HepG2 (cell line): ENCODE measurements at regions not wholly inside any gene's neighbourhood (a gene's known extent, or its start where the extent isn't known, plus 50 kb on each side); places are given as distances from the start of the nearest gene placed in this dataset.
A peak's percentile ranks its signal among the peaks of the same experiment; 100 is the strongest.

ENCODE experiments used
- ATAC-seq: fragments of 200-7000 bp; cut with Tn5 transposase; 3 replicates; pipeline ENCODE4 v1.9.1; 2020; ENCODE audit warnings: mild to moderate bottlenecking, moderate library complexity
- BruUV-seq: library from RNA; stranded (reverse); fragments of 400-500 nt; replicated peaks from 2 replicates; lab custom pipeline; 2021; lab: Mats Ljungman, UMichigan
- CTCF ChIA-PET: fragments of 300-600 bp; formaldehyde crosslinking; extraction: SDS; loops from one replicate; lab custom pipeline; 2021; ENCODE audit warnings: low total read pairs, inconsistent platforms, low intra/inter-chr PET ratio; lab: Yijun Ruan, JAX
- POLR2A ChIA-PET: fragments of 350-600 bp; sonication (Branson Sonifier 250); formaldehyde crosslinking; loops from one replicate; lab custom pipeline; 2020; ENCODE audit warnings: antibody characterized with exemption, inconsistent platforms; lab: Yijun Ruan, JAX
- DNase-seq: peaks from one replicate; pipeline ENCODE4 v3.0.0-alpha.2; 2015; ENCODE audit warnings: low spot score
- FAIRE-seq: peaks from 3 replicates; lab custom pipeline; 2011; peaks lifted over from hg19 to GRCh38; lab: Jason Lieb, UNC
- H2AFZ ChIP-seq: one replicate; pipeline ENCODE4 v1.6.1; 2011; ENCODE audit warnings: low read length, inconsistent platforms
- H3K27ac ChIP-seq: fragments of 300-600 bp; 3 replicates; pipeline ENCODE4 v1.8.0; 2011; ENCODE audit warnings: mixed run types, mild to moderate bottlenecking, mixed read lengths, low read length, inconsistent platforms; ENCODE audit not compliant: insufficient read depth; ENCODE audit errors: extremely low read length
- H3K27me3 ChIP-seq, 2 experiments: fragments of 200-600 bp in 1 of 2; 2 replicates in 1 of 2; 3 replicates in 1 of 2; pipeline versions ENCODE4 v1.6.0 to v1.8.0; 2011; ENCODE audit warnings: low read length in 2 of 2, mild to moderate bottlenecking in 2 of 2, moderate library complexity in 2 of 2, inconsistent platforms in 1 of 2; ENCODE audit not compliant: insufficient read depth in 2 of 2, control insufficient read depth in 1 of 2
- H3K36me3 ChIP-seq, 2 experiments: fragments of 200-600 bp in 1 of 2; replicated peaks in 1 of 2; 2 replicates in 1 of 2; 3 replicates in 1 of 2; pipeline versions ENCODE4 v1.5.1 to v1.8.0; 2011; ENCODE audit warnings: low read length in 2 of 2, inconsistent platforms in 1 of 2; ENCODE audit not compliant: insufficient read depth in 2 of 2, control insufficient read depth in 1 of 2
- H3K4me1 ChIP-seq: 2 replicates; pipeline ENCODE4 v1.5.1; 2012; ENCODE audit warnings: low read length, inconsistent platforms; ENCODE audit not compliant: insufficient read depth
- H3K4me2 ChIP-seq: 2 replicates; pipeline ENCODE4 v1.6.0; 2011; ENCODE audit warnings: low read depth, low read length, inconsistent platforms
- H3K4me3 ChIP-seq, 3 experiments: fragments of 200-600 bp in 1 of 3; sonication (generic), shearing (Covaris generic) in 1 of 3; replicated peaks in 1 of 3; 2 replicates each; pipeline ENCODE4 v1.5.1; 2011 to 2016; ENCODE audit warnings: low read length in 3 of 3, inconsistent platforms in 2 of 3, low read depth in 2 of 3, mild to moderate bottlenecking in 2 of 3, control low read depth in 1 of 3, mixed read lengths in 1 of 3; ENCODE audit not compliant: insufficient read depth in 1 of 3
- H3K79me2 ChIP-seq: one replicate; pipeline ENCODE4 v1.6.1; 2011; ENCODE audit warnings: low read length, inconsistent platforms; ENCODE audit not compliant: insufficient read depth
- H3K9ac ChIP-seq: 2 replicates; pipeline ENCODE4 v1.6.0; 2011; ENCODE audit warnings: mild to moderate bottlenecking, low read depth, low read length, inconsistent platforms; ENCODE audit not compliant: insufficient read depth
- H3K9me3 ChIP-seq: 2 replicates; pipeline ENCODE4 v1.5.1; 2012; ENCODE audit warnings: mild to moderate bottlenecking, low read length
- H4K20me1 ChIP-seq: 2 replicates; pipeline ENCODE4 v1.6.0; 2011; ENCODE audit warnings: inconsistent platforms, mild to moderate bottlenecking, low read length, moderate library complexity; ENCODE audit not compliant: insufficient read depth
- HNRNPK ChIP-seq: fragments of 200-400 bp; formaldehyde crosslinking; IDR thresholded peaks from 2 replicates; pipeline ENCODE4 v1.6.1; 2018; ENCODE audit warnings: low read length, low read depth, moderate library complexity, mild to moderate bottlenecking; ENCODE audit not compliant: poor library complexity, severe bottlenecking
- MNT ChIP-seq: fragments of 450-650 bp; IDR thresholded peaks from 2 replicates; pipeline ENCODE4 v1.6.1; 2016
- ZNF614 ChIP-seq: IDR thresholded peaks from 2 replicates; pipeline ENCODE4 v1.6.1; 2018; ENCODE audit warnings: missing biosample characterization, missing genetic modification reagents, inconsistent platforms, borderline replicate concordance
- WGBS: methylation state at CpG from one replicate; pipeline ENCODE4 v1.1.6; 2017; ENCODE audit warnings: low lambda C conversion rate; 5-methylcytosine and 5-hydroxymethylcytosine counted together
- in situ Hi-C: cut with HindIII; loops from 2 replicates; pipeline ENCODE4 v1.10.0; 2017; ENCODE audit warnings: low pct_unique_long_range_greater_than_20kb; ENCODE audit not compliant: extremely low pct_ligation_motif_present
- intact Hi-C: fragments of 100-400 bp; cut with micrococcal nuclease; formaldehyde crosslinking; loops from one replicate; pipeline ENCODE4 v1.10.0; 2022; ENCODE audit not compliant: unreplicated experiment

GRCh38 chr4:36900446-36900987 lies 344.0 kb upstream of the NWD2 start:
- H3K79me2 ChIP-seq, result no peaks in the 10 kb centered on the region
- no peak for ATAC-seq
- intact Hi-C loops, result no loop called here
- no peak for DNase-seq
- no peak overlapping the region for H3K4me3 ChIP-seq
- ChIA-PET CTCF (no interaction called here), POLR2A (no interaction called here)
- no peak overlapping the region for H3K4me2 ChIP-seq
- no peak for TF ChIP-seq HNRNPK
- TF ChIP-seq MNT, result 0 out of 2 replicates have a peak, but pooled peaks have one; percentile 4
- H3K9ac ChIP-seq, result no peak overlapping the region
- H4K20me1 ChIP-seq, result no peaks in the 10 kb centered on the region
- no peak for FAIRE-seq
- H3K27me3 ChIP-seq, result no peaks in the 10 kb centered on the region; a peak in 1 of 5 replicates
- no peaks in the 10 kb centered on the region for H3K36me3 ChIP-seq
- H3K4me1 ChIP-seq, result no peaks in the 10 kb centered on the region; the same call in 1 of the 2 replicates
- H3K9me3 ChIP-seq, result no peaks in the 10 kb centered on the region
- no TSS peak for BruUV-seq
- WGBS, result 0% methylated on average over 4 of the region's 4 CpGs
- no peak overlapping the region for H2AFZ ChIP-seq
- H3K27ac ChIP-seq, result no peak overlapping the region
- in situ Hi-C loops, result no loop called here

- POLR2A ChIA-PET, result no interaction called here
These were observed 339.7 kb upstream of the NWD2 start for GRCh38 chr4:36904823-36905222.

More at GRCh38 chr4:36904823-36905222, 339.7 kb upstream of the NWD2 start:
- BruUV-seq, result no TSS peak
- intact Hi-C loops (no loop called here), in situ Hi-C loops (no loop called here)
- FAIRE-seq (no peak), ATAC-seq (no peak), DNase-seq (no peak)
- H3K36me3 ChIP-seq, result no peaks in the 10 kb centered on the region
- H2AFZ ChIP-seq, result no peak overlapping the region
- H3K4me2 ChIP-seq, result no peak overlapping the region
- no peak overlapping the region for H3K27ac ChIP-seq
- no peaks in the 10 kb centered on the region for H4K20me1 ChIP-seq
- H3K9ac ChIP-seq, result no peak overlapping the region
- H3K27me3 ChIP-seq, result no peaks in the 10 kb centered on the region
- CTCF ChIA-PET, result no interaction called here
- H3K4me3 ChIP-seq, result no peak overlapping the region
- WGBS, result 44% methylated on average over 3 of the region's 3 CpGs
- TF ChIP-seq ZNF614, result no peak
- H3K79me2 ChIP-seq, result no peaks in the 10 kb centered on the region
- no peaks in the 10 kb centered on the region; the same call in 1 of the 2 replicates for H3K4me1 ChIP-seq
- no peaks in the 10 kb centered on the region for H3K9me3 ChIP-seq
